HG02981 (cell line): ENCODE measurements at regions not wholly inside any gene's neighbourhood (a gene's known extent, or its start where the extent isn't known, plus 50 kb on each side); places are given as distances from the start of the nearest gene placed in this dataset.

Experiments
- ATAC-seq: cut with Tn5 transposase; IDR thresholded peaks from one replicate; pipeline ENCODE4 v1.9.1; 2021; ENCODE audit warnings: mild to moderate bottlenecking, moderate library complexity; ENCODE audit not compliant: unreplicated experiment

GRCh38 chr3:106719077-106719476 lies 658.2 kb upstream of the CCDC54 start:
- ATAC-seq: no peak

GRCh38 chr3:106719583-106719982 lies 657.7 kb upstream of the CCDC54 start:
- ATAC-seq: no peak

GRCh38 chr3:106720510-106720909 lies 656.7 kb upstream of the CCDC54 start:
- ATAC-seq: no peak

GRCh38 chr3:106725566-106725965 lies 651.7 kb upstream of the CCDC54 start:
- no peak for ATAC-seq

- no peak for ATAC-seq
These were observed 648.7 kb upstream of the CCDC54 start for GRCh38 chr3:106728315-106729098.

GRCh38 chr3:106729481-106729880 lies 647.8 kb upstream of the CCDC54 start:
- ATAC-seq: no peak

GRCh38 chr3:106731230-106731629 lies 646.0 kb upstream of the CCDC54 start:
- no peak for ATAC-seq

GRCh38 chr3:106734712-106735111 lies 642.5 kb upstream of the CCDC54 start:
- ATAC-seq: no peak

- no peak for ATAC-seq
These were observed 640.0 kb upstream of the CCDC54 start for GRCh38 chr3:106737265-106737664.

- no peak for ATAC-seq
These were observed 637.1 kb upstream of the CCDC54 start for GRCh38 chr3:106740116-106740515.

GRCh38 chr3:106745344-106746168 lies 631.7 kb upstream of the CCDC54 start:
- no peak for ATAC-seq

GRCh38 chr3:106746286-106746685 lies 631.0 kb upstream of the CCDC54 start:
- no peak for ATAC-seq

GRCh38 chr3:106748472-106749262 lies 628.6 kb upstream of the CCDC54 start:
- ATAC-seq: no peak

- no peak for ATAC-seq
These were observed 627.1 kb upstream of the CCDC54 start for GRCh38 chr3:106750092-106750491.

GRCh38 chr3:106755336-106755735 lies 621.9 kb upstream of the CCDC54 start:
- no peak for ATAC-seq

GRCh38 chr3:106756901-106757300 lies 620.3 kb upstream of the CCDC54 start:
- ATAC-seq: no peak

- ATAC-seq: no peak
These were observed 618.8 kb upstream of the CCDC54 start for GRCh38 chr3:106758459-106758858.

GRCh38 chr3:106759731-106760130 lies 617.5 kb upstream of the CCDC54 start:
- ATAC-seq: no peak

- ATAC-seq: no peak
These were observed 611.9 kb upstream of the CCDC54 start for GRCh38 chr3:106765342-106765741.

GRCh38 chr3:106768941-106769480 lies 608.2 kb upstream of the CCDC54 start:
- ATAC-seq: no peak

GRCh38 chr3:106773795-106774194 lies 603.4 kb upstream of the CCDC54 start:
- ATAC-seq: no peak
